HL-60 (cell line): ENCODE measurements at regions not wholly inside any gene's neighbourhood (a gene's known extent, or its start where the extent isn't known, plus 50 kb on each side); places are given as distances from the start of the nearest gene placed in this dataset.

Source experiments
- DNase-seq, 2 experiments: peaks; one replicate each; pipeline ENCODE4 v3.0.0-alpha.2; 2010 to 2020; ENCODE audit warnings: low read depth in 1 of 2, low spot score in 1 of 2
- H3K27ac ChIP-seq: fragments of 250-450 bp; sonication (Bioruptor Pico); replicated peaks from 2 replicates; pipeline ENCODE4 v1.5.1; 2020; ENCODE audit warnings: mild to moderate bottlenecking, moderate library complexity
- H3K27me3 ChIP-seq: fragments of 250-450 bp; sonication (Bioruptor Pico); 2 replicates; pipeline ENCODE4 v1.5.1; 2021; ENCODE audit warnings: mild to moderate bottlenecking, moderate library complexity; ENCODE audit not compliant: insufficient read depth, poor library complexity, severe bottlenecking
- H3K4me3 ChIP-seq: replicated peaks from 2 replicates; pipeline ENCODE4 v1.5.1; 2011; ENCODE audit warnings: mild to moderate bottlenecking, control low read depth, low read length; ENCODE audit not compliant: insufficient read depth
- CTCF ChIP-seq: IDR thresholded peaks from one replicate; pipeline ENCODE4 v1.5.1; 2011; ENCODE audit warnings: low read length, control low read depth, inconsistent platforms; ENCODE audit not compliant: insufficient read depth
- GABPA ChIP-seq: IDR thresholded peaks from 2 replicates; pipeline ENCODE4 v1.6.1; 2012; ENCODE audit warnings: low read depth
- POLR2AphosphoS5 ChIP-seq: IDR thresholded peaks from 2 replicates; pipeline ENCODE4 v1.6.1; 2012; ENCODE audit warnings: low read depth
- REST ChIP-seq: IDR thresholded peaks from 2 replicates; pipeline ENCODE4 v1.6.1; 2012; ENCODE audit warnings: low read depth; ENCODE audit not compliant: insufficient replicate concordance
- SPI1 ChIP-seq: IDR thresholded peaks from 2 replicates; pipeline ENCODE4 v1.6.1; 2012; ENCODE audit warnings: low read depth, mild to moderate bottlenecking, borderline replicate concordance

GRCh38 chr11:15580775-15581095, 466.0 kb downstream of the INSC start:
- Histone ChIP-seq H3K4me3 (no peak overlapping the region), H3K27me3 (no peaks in the 10 kb centered on the region), H3K27ac (peak overlapping the region; percentile 92)
- TF ChIP-seq POLR2AphosphoS5 (no peak), GABPA (no peak), REST (no peak), CTCF (no peak), SPI1 (no peak)
- DNase-seq = no peak

- no peak overlapping the region for H3K4me3 ChIP-seq
- TF ChIP-seq SPI1 = no peak
- TF ChIP-seq POLR2AphosphoS5 = no peak
- no peak for TF ChIP-seq REST
- TF ChIP-seq GABPA = no peak
- no peak for TF ChIP-seq CTCF
- no peak overlapping the region for H3K27ac ChIP-seq
- no peaks in the 10 kb centered on the region for H3K27me3 ChIP-seq
- DNase-seq = no peak
These were observed 469.4 kb downstream of the INSC start for GRCh38 chr11:15584158-15584557.

GRCh38 chr11:15585602-15586331, 471.0 kb downstream of the INSC start:
- no peak for DNase-seq
- no peak overlapping the region for H3K4me3 ChIP-seq
- H3K27me3 ChIP-seq = no peaks in the 10 kb centered on the region
- no peak overlapping the region for H3K27ac ChIP-seq
- no peak for TF ChIP-seq POLR2AphosphoS5

- DNase-seq = no peak
- no peak overlapping the region for H3K4me3 ChIP-seq
- no peak for TF ChIP-seq CTCF
- no peak for TF ChIP-seq GABPA
- no peak for TF ChIP-seq POLR2AphosphoS5
- TF ChIP-seq SPI1 = no peak
- no peak for TF ChIP-seq REST
- no peak overlapping the region for H3K27ac ChIP-seq
- no peaks in the 10 kb centered on the region for H3K27me3 ChIP-seq
These were observed 472.2 kb downstream of the INSC start for GRCh38 chr11:15586741-15587473.
